ENCODE measurements at regions not wholly inside any gene's neighbourhood (a gene's known extent, or its start where the extent isn't known, plus 50 kb on each side); places are given as distances from the start of the nearest gene placed in this dataset.

DNA sequence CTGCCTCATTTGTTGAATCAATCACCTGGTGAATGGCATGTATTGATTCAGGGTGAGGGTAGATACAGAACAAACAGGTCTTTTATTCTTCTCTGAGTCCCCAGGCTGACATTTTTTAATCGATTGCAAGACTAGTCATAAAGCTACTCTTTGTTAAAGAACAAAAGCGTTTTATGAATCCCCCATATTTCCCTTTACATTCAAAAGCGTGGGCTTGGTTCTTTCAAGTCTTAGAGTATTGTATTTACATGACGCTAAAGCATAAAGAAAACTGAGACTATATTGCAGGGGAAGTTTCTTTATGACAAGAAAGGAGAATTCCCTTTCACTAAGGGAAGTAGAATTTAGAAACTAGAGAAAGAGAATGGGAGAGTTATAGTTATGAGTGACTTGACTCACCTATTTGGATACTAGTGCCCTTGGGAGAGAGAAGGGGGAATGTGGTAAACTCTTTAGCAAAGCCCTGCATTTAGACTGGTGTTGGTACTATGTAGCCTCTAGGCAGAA is 69.3 kb upstream of the PDE5A start:
- in situ Hi-C loops (cut with MboI; ENCODE audit: low sequenced_read_pairs) (no loop called here), intact Hi-C loops (cut with micrococcal nuclease) (no loop called here), dilution Hi-C loops (cut with HindIII; ENCODE audit: low sequenced_read_pairs, unreplicated experiment) (no loop called here)
- Histone ChIP-seq H4K5ac (ENCODE audit: low read depth, low read length) (no peak overlapping the region), H3K4ac (ENCODE audit: low read depth, low read length) (no peak overlapping the region), H3K56ac (ENCODE audit: extremely low read depth, insufficient read depth, low read length) (no peak overlapping the region), H2BK15ac (ENCODE audit: low read depth, low read length) (no peak overlapping the region), H3K36me3 (ENCODE audit: control insufficient read depth, insufficient read depth, low read length) (no peaks in the 10 kb centered on the region), H3K27me3 (ENCODE audit: control insufficient read depth, insufficient read depth, low read length) (no peaks in the 10 kb centered on the region), H3K9ac (ENCODE audit: low read depth, low read length) (no peak overlapping the region), H3K9me1 (ENCODE audit: insufficient read depth, low read length) (no peaks in the 10 kb centered on the region), H4K20me1 (ENCODE audit: insufficient read depth, low read length) (no peaks in the 10 kb centered on the region), H3K27ac (ENCODE audit: insufficient read depth, low read length) (no peak overlapping the region), H2BK5ac (ENCODE audit: low read depth, low read length, poor library complexity, severe bottlenecking) (no peak overlapping the region), H3K23ac (ENCODE audit: low read depth, low read length) (no peak overlapping the region), H4K8ac (ENCODE audit: low read depth in 2 of 2, low read length in 2 of 2) (no peak overlapping the region), H4K91ac (ENCODE audit: insufficient read depth, low read depth, low read length) (peak overlapping the region; percentile 23; the same call in 1 of the 2 replicates), H3K4me3 (ENCODE audit: insufficient read depth, low read depth, low read length) (no peak overlapping the region), H2AK5ac (ENCODE audit: low read depth, low read length) (peak overlapping the region; percentile 29; the same call in 1 of the 2 replicates), H3K79me1 (ENCODE audit: low read depth in 1 of 2, low read length in 2 of 2) (no peaks in the 10 kb centered on the region), H3K9me3 (ENCODE audit: control insufficient read depth, insufficient read depth, low read length) (no peaks in the 10 kb centered on the region), H2AFZ (replicated peaks; ENCODE audit: low read length, poor library complexity) (no peak overlapping the region), H3K18ac (ENCODE audit: low read depth, low read length) (peak overlapping the region; percentile 77; the same call in 1 of the 2 replicates), H3K4me2 (ENCODE audit: low read depth, low read length) (no peak overlapping the region), H2AK9ac (replicated peaks; ENCODE audit: low read depth, low read length, poor library complexity) (no peak overlapping the region), H3K14ac (replicated peaks; ENCODE audit: low read depth, low read length) (no peak overlapping the region), H3K4me1 (ENCODE audit: control insufficient read depth, insufficient read depth, low read length) (peaks cover 3% of the 10 kb centered on the region), H2BK120ac (ENCODE audit: low read depth, low read length) (peak overlapping the region; percentile 42; the same call in 1 of the 2 replicates), H2BK20ac (ENCODE audit: low read depth, low read length) (peak overlapping the region; percentile 52; the same call in 1 of the 2 replicates)
- no CpG with 5 or more reads among the region's 4 CpGs for WGBS, 2 experiments (ENCODE audit: extremely low coverage in 2 of 2, insufficient read length in 1 of 2)
- CTCF ChIA-PET = no interaction called here
- DNase-seq (no peak), ATAC-seq (ENCODE audit: low read depth) (no peak)
- no TSS peak for BruUV-seq (replicated peaks)
- POLR2A ChIA-PET (ENCODE audit: unreplicated experiment) = no interaction called here
- TF ChIP-seq SMC3 (IDR thresholded peaks at IDR 0.05; ENCODE audit: low read depth, low read length) (no peak), POLR2A (IDR thresholded peaks at IDR 0.05; ENCODE audit: low read depth, low read length) (no peak), MAZ (IDR thresholded peaks at IDR 0.05; ENCODE audit: borderline replicate concordance, low read depth, low read length) (no peak), CEBPB (IDR thresholded peaks at IDR 0.05; ENCODE audit: low read depth, low read length) (no peak)
